Stimulated activated CD4-positive, alpha-beta T cell treated with anti-CD3 and anti-CD28 coated beads, Interleukin-4, amount 100 ng/mL, for 24 hours (primary cell): ENCODE measurements at regions not wholly inside any gene's neighbourhood (a gene's known extent, or its start where the extent isn't known, plus 50 kb on each side); places are given as distances from the start of the nearest gene placed in this dataset.

ENCODE experiments used
- DNase-seq: peaks from one replicate; pipeline ENCODE4 v3.0.0-alpha.2; 2020

DNA sequence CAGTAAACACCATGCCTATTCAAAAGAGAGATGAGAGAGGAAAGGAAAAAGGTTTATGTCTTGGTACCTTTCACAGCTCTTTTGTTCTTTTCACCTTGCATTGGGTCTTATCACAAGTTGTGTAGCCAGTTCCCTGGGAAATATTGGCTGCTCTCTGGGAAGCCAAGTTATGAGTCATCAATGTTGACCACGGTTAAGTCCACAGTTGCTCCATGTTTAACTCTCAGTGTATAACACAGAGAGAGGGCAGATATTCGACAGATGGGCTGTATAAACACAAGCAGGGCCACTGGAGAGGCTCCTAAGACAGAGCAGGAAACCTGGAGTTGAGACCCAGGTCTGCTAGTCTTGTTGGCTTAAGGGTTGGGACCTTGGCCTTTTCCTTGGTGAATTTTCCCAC is 718.6 kb downstream of the QKI start:
- DNase-seq, result no peak

DNA sequence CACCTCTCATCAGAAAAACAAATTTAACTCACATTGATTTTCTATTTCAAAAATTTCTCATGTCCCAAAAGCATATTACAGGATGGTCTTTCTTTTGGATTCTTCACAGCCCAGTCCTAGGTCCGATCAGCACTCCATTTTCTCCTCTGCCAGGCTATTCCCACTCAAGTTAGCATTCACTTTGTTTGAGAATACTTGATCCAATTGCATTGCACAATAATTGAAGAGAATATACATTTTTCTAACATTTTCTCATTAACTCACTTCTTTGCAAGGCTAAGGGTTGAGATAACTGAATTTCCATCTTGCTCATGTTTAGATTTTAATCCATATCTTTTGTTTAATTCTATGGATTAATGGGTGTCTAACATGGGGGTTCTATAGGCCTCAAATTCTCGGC is 716.1 kb downstream of the QKI start:
- DNase-seq, result no peak

GRCh38 chr6:164130151-164130550 is 715.6 kb downstream of the QKI start:
- DNase-seq, result no peak

- DNase-seq, result no peak
These were observed 714.7 kb downstream of the QKI start for GRCh38 chr6:164129218-164129617.

DNA sequence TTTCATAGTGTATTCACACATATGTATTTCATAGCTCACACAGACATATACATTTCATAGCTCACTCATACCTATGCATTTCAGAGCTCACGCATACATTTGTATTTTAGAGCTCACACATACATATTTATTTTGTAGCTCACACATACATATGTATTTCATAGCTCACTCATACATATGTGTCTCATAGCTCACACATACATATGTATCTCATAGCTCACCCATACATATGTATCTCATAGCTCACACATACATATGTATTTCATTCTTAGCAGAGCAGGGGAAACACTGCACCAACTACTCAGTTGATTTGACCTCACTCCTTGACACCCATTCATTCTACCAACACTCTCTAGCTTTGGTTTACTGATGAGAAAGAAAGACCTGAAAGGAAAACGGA is 713.6 kb downstream of the QKI start:
- no peak for DNase-seq

DNA sequence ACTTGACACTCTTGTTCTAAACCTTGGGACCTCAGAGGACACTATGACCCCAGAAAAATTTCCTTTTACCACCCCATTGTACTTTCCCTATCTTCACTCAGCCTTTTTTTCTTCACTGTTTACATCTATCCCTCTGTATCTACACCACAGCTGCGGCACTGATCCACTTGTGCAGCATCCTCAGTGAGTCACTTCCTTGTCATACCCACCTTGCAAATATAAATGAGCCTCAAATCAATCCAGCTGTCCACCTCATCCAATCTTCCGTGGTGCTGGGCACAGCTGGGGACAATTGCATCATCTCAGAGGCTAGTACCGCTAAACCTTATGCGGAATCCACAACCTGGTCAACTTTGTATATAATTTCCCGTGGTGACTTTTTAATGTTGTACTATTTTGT is 710.5 kb downstream of the QKI start:
- DNase-seq, result no peak

DNA sequence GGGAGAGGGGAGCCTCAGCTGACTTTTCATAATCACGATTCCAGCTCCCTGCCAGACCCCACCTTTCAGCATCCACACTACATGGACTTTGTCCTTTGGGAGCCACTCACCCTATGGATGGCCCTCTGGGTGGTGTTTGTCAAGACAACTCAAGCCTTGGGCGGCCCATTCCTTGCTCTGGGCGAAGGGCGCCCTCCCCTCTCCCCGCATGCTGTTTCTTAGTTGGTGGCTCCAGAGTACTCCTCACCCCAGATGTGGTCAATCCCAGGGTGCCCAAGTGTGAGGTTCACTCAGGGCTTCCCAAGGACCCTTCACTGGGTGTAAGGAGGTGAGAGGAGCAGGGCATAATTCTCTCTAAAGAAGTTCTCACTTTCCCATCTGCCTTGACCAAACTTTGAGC is 710.0 kb downstream of the QKI start:
- no peak for DNase-seq

DNA sequence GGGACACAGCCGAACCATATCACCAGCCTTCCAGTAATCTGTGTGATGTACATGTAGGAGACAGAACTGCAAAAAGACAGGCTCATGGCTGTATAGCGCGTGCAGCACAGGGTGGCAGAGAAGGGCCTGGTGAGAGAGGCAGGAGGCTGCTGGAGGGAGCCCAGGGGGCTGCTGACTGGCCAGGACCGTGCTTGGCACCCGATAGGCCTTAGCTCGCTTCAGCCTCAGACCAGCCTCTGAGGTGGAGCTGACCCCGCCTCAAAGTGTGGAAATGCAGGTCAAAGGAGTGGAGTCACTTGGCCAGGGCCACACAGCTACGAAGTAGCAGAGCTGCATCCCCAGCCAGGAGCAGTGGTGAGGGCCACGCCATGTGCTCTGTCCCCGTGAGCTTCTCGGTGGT is 707.6 kb downstream of the QKI start:
- DNase-seq, result no peak

DNA sequence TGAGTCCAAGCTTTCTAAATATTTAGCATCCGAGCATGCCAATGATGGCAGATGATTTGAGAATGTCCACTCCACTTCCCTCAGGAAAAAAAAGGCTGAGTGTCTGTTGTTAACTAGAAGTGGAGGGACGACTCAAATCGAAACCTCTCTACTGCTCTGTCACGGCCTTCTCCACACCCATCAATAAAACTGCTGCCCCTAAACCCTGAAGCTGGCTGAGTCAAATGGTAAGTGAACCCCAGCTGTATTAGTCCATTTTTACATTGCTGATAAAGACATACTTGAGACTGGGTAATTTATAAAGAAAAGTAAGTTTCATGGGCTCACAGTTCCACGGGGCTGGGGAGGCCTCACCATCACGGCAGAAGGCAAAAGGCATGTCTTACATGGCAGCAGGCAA is 707.0 kb downstream of the QKI start:
- no peak for DNase-seq

GRCh38 chr6:164114651-164115050 is 700.1 kb downstream of the QKI start:
- no peak for DNase-seq

- DNase-seq, result no peak
These were observed 699.5 kb downstream of the QKI start for GRCh38 chr6:164114051-164114450.

- no peak for DNase-seq
These were observed 699.1 kb downstream of the QKI start for GRCh38 chr6:164113637-164114036.

- DNase-seq, result no peak
These were observed 695.2 kb downstream of the QKI start for GRCh38 chr6:164109770-164110140.

GRCh38 chr6:164108869-164109769 is 694.6 kb downstream of the QKI start:
- DNase-seq, result no peak

GRCh38 chr6:164108092-164108491 is 693.6 kb downstream of the QKI start:
- DNase-seq, result no peak

DNA sequence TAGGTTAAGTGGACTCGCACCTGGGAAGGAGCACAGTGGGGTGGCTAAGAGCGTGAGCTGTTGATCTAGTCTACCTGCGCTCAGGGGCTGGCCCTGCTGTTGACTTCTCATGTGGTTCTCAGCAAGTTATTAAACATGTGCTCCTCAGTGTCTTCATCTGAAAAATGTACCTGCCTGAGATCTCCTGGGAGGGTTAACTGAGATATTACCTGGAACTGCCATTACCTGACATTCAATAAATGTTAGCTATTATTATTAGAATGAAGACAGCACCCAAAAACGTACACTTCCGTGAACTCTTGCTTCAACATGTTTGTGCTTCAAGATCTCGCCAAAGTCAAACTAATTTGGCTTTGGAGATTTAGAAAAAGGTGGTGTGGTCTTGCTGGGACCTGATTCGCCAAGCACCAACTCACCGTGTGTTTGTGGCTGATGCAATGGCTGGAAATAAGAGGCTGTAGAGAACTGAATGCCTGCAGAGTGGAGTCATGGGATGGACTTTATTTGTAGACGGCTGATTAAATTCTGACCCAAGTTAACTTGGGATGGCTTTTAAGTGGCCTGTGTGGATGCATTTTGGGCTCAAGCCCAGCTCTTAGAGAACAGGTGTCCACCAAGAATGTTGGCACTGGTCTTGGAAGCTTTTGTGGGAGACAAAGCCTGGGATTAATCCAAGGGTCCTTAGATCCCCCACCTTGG is 692.9 kb downstream of the QKI start:
- no peak for DNase-seq

- no peak for DNase-seq
These were observed 691.8 kb downstream of the QKI start for GRCh38 chr6:164106345-164106769.

DNA sequence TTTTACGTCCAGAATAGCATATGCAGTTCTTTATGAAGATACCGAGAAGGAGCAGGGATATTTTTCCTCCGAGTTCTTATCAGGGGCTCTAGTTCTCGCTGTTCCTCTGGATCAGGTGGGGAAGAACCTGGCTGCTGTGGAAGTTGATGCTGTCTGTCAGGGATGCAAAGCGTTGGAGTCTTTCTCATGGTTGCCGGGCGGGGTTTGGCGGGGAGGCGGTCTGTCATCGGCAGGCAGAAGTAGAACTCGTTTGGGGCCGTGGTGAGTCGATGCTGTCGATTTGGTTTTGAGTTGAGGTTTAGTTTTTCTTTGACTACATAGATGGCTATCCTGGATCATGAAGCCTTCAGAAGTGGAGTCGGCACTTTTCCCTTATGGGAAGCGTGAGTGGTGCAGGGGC is 691.2 kb downstream of the QKI start:
- no peak for DNase-seq

DNA sequence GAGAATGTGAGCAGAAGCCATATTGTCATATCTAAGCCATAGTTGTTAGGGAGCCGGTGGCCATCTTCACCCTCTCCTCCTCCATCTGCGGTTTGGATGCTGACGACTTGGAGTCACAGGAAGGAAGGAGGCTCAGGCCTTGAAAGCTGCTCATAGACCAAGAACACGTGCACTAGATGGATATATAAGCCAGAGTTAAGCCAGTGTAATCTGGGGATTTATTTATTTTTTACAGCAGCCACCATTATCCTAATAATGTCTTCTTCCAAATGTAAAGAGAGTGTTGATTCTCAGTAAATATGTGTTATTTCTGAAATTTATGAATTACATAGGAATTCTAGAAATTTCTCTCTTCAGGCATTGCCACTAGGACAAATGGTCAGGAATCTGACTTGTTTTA is 689.9 kb downstream of the QKI start:
- DNase-seq, result no peak

- no peak for DNase-seq
These were observed 688.2 kb downstream of the QKI start for GRCh38 chr6:164102693-164103092.

- DNase-seq, result no peak
These were observed 687.3 kb downstream of the QKI start for GRCh38 chr6:164101859-164102258.

- no peak for DNase-seq
These were observed 684.8 kb downstream of the QKI start for GRCh38 chr6:164099269-164099865.

- no peak for DNase-seq
These were observed 684.3 kb downstream of the QKI start for GRCh38 chr6:164098857-164099267.
